ENCODE measurements at regions not wholly inside any gene's neighbourhood (a gene's known extent, or its start where the extent isn't known, plus 50 kb on each side); places are given as distances from the start of the nearest gene placed in this dataset.

GRCh38 chr6:170153436-170154319 lies 137.2 kb downstream of the DLL1 start:
- TF ChIP-seq TEAD1 (CRISPR knock-in tag; IDR thresholded peaks at IDR 0.05) (no peak), USF2 (CRISPR knock-in tag; IDR thresholded peaks at IDR 0.05) (no peak)

All from WTC11 (cell line).